ENCODE measurements at regions not wholly inside any gene's neighbourhood (a gene's known extent, or its start where the extent isn't known, plus 50 kb on each side); places are given as distances from the start of the nearest gene placed in this dataset.
"Not testable (repeated sequence)": the region's sequence is repeated elsewhere in the genome, so short reads cannot be mapped to it uniquely, and the experiment has no call there.

DNA sequence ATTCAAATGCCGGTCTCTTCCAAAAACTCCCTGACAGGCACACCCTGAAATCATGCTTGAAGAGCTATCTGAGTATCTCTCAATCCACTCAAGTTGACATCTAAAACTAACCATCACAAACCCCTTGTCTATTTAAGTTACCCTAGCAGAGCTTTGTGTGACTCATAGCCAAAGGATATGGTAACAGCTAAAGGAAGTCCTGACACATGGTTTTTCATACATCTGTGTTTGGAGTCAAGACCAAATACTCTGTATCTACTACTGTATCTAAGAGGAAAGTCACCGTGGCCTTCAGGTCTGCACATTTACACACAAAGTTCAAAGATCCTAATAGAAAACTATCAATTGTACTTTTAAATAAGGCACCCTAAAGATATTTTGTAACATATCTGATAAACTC is 239.6 kb upstream of the VCX start:
- Mint-ChIP-seq H3K4me3 (no peak overlapping the region), H3K27ac (ENCODE audit: unreplicated experiment) (no peak overlapping the region), H3K4me1 (no peaks in the 10 kb centered on the region), H3K9me3 (peaks cover 19% of the 10 kb centered on the region), H3K27me3 (ENCODE audit: low read depth) (no peaks in the 10 kb centered on the region), H3K36me3 (ENCODE audit: low read depth) (peaks cover 41% of the 10 kb centered on the region)
- DNase-seq (ENCODE audit: low read depth, low spot score) = no peak
- TF ChIP-seq, protein P1, sequence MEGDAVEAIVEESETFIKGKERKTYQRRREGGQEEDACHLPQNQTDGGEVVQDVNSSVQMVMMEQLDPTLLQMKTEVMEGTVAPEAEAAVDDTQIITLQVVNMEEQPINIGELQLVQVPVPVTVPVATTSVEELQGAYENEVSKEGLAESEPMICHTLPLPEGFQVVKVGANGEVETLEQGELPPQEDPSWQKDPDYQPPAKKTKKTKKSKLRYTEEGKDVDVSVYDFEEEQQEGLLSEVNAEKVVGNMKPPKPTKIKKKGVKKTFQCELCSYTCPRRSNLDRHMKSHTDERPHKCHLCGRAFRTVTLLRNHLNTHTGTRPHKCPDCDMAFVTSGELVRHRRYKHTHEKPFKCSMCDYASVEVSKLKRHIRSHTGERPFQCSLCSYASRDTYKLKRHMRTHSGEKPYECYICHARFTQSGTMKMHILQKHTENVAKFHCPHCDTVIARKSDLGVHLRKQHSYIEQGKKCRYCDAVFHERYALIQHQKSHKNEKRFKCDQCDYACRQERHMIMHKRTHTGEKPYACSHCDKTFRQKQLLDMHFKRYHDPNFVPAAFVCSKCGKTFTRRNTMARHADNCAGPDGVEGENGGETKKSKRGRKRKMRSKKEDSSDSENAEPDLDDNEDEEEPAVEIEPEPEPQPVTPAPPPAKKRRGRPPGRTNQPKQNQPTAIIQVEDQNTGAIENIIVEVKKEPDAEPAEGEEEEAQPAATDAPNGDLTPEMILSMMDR (conservative IDR thresholded peaks at IDR 0.05) = no peak

DNA sequence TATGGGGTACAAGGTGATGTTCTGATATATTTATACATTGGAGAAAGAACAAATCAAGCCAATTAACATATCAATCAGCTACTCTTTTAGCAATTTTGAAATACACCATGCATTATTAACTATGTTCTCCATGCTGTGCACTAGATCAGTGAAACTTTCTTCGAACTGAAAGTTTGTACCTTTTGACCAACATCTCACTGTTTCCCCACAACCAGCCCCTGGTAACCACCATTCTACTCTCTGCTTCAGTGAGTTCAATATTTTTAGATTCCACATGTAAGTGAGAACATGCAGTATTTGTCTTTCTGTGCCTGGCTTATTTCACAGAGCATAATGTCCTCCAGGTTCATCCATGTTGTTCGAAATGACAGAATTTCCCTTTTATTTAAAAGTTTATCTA is 246.1 kb upstream of the VCX start:
- no peaks in the 10 kb centered on the region for H3K27me3 Mint-ChIP-seq (ENCODE audit: low read depth)

DNA sequence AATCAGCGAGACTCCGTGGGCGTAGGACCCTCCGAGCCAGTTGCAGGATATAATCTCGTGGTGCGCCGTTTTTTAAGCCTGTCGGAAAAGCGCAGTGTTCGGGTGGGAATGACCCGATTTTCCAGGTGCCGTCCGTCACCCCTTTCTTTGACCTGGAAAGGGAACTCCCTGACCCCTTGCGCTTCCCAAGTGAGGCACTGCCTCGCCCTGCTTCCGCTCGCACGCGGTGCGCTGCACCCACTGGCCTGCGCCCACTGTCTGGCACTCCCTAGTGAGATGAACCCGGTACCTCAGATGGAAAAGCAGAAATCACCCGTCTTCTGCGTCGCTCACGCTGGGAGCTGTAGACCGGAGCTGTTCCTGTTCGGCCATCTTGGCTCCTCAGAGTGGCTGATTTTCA is 249.6 kb upstream of the VCX start:
- peaks cover 24% of the 10 kb centered on the region for H3K4me1 Mint-ChIP-seq
- H3K9me3 Mint-ChIP-seq; H3K36me3 Mint-ChIP-seq (ENCODE audit: low read depth); H3K27me3 Mint-ChIP-seq (ENCODE audit: low read depth): not testable (repeated sequence)
- peak overlapping the region; percentile 99 for H3K27ac Mint-ChIP-seq (ENCODE audit: unreplicated experiment)
- peak; percentile 12 for DNase-seq (ENCODE audit: low read depth, low spot score)
- H3K4me3 Mint-ChIP-seq = peak overlapping the region; percentile 92

More for the DNA sequence above, 246.1 kb upstream of the VCX start:
- TF ChIP-seq, protein P1 (conservative IDR thresholded peaks at IDR 0.05) = no peak
- peaks cover 20% of the 10 kb centered on the region for H3K36me3 Mint-ChIP-seq (ENCODE audit: low read depth)
- DNase-seq (ENCODE audit: low read depth, low spot score) = no peak
- H3K27ac Mint-ChIP-seq (ENCODE audit: unreplicated experiment) = no peak overlapping the region
- H3K4me1 Mint-ChIP-seq = peaks cover 24% of the 10 kb centered on the region
- H3K9me3 Mint-ChIP-seq = peaks cover 6% of the 10 kb centered on the region
- no peak overlapping the region for H3K4me3 Mint-ChIP-seq

DNA sequence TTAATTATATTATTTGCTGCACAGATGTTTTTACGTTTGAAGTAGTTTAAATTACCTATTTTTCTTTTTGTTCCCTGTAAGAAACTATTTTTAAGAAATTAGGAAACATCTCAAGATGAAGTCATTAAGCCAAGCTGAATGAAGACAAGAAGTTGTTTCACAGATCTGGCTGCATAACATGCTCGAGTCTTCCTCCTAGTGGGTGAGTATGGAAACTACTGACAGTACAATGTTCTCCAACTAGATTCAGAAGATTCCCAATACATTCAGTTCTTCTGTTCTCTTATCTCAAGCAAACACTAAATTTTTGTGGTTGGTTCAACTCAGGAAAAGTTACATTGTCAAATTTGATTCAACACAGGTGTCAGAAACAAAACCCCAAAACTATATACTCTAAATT is 256.8 kb upstream of the VCX start:
- H3K4me1 Mint-ChIP-seq = peaks cover 26% of the 10 kb centered on the region
- H3K4me3 Mint-ChIP-seq = no peak overlapping the region
- DNase-seq (ENCODE audit: low read depth, low spot score) = no peak
- H3K27ac Mint-ChIP-seq (ENCODE audit: unreplicated experiment) = no peak overlapping the region
- H3K9me3 Mint-ChIP-seq = peaks cover 5% of the 10 kb centered on the region
- H3K36me3 Mint-ChIP-seq (ENCODE audit: low read depth) = peaks cover 3% of the 10 kb centered on the region
- H3K27me3 Mint-ChIP-seq (ENCODE audit: low read depth) = no peaks in the 10 kb centered on the region
- TF ChIP-seq, protein P1 (conservative IDR thresholded peaks at IDR 0.05) = peak; percentile 78

DNA sequence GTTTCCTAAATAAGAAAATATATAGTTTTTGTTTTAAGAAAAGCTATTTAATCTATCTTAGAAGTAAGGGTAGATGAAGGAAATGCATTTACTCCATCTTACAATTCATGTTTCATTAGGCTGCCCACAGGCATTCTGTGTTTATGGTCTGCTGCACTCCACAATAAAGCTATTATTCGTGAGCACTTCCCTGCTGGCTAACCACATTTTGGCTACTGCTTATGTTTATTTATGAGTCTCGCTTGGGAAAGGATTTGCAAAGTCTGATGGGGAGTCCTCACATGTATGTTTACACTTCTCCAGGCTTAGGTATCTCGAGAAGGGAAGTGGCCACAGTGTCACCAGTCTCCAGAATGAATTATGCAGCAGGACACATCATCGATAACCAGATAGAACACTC is 260.8 kb upstream of the VCX start:
- Mint-ChIP-seq H3K27me3 (ENCODE audit: low read depth) (no peaks in the 10 kb centered on the region), H3K27ac (ENCODE audit: unreplicated experiment) (no peak overlapping the region), H3K4me3 (no peak overlapping the region), H3K9me3 (peaks cover 5% of the 10 kb centered on the region), H3K4me1 (peaks cover 26% of the 10 kb centered on the region), H3K36me3 (ENCODE audit: low read depth) (peaks cover 3% of the 10 kb centered on the region)
- DNase-seq (ENCODE audit: low read depth, low spot score) = no peak
- TF ChIP-seq, protein P1 (conservative IDR thresholded peaks at IDR 0.05) = no peak

DNA sequence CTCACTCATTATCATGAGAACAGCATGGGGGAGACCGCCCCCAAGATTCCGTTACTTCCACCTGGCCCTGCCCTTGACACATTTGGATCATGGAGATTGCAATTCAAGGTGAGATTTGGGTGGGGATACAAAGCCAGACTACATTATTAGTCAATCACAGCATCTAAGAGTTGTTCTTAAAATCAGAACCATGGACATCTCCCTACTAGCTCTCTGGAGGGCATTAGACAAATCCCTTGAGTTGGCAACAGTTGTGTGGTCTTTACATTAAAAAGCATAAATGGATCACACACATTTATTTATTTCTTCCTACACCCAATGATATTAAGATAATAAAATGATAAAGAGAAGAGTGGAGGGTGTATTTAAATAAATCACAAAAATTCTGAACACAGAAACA is 262.8 kb upstream of the VCX start:
- H3K36me3 Mint-ChIP-seq (ENCODE audit: low read depth) = no peaks in the 10 kb centered on the region
- DNase-seq (ENCODE audit: low read depth, low spot score) = no peak
- TF ChIP-seq, protein P1 (conservative IDR thresholded peaks at IDR 0.05) = no peak
- H3K4me3 Mint-ChIP-seq = no peak overlapping the region
- H3K9me3 Mint-ChIP-seq = no peaks in the 10 kb centered on the region
- peaks cover 19% of the 10 kb centered on the region for H3K4me1 Mint-ChIP-seq
- no peak overlapping the region for H3K27ac Mint-ChIP-seq (ENCODE audit: unreplicated experiment)
- no peaks in the 10 kb centered on the region for H3K27me3 Mint-ChIP-seq (ENCODE audit: low read depth)

Measured in neural crest cell (in vitro differentiated cells).